Ovary (tissue), 7 donors: ENCODE measurements at regions not wholly inside any gene's neighbourhood (a gene's known extent, or its start where the extent isn't known, plus 50 kb on each side); places are given as distances from the start of the nearest gene placed in this dataset.

Experiments used
- DNase-seq, 5 donors: peaks; one replicate each; pipeline ENCODE4 v3.0.0-alpha.2; 2019 to 2020
- H3K27ac ChIP-seq, 2 donors: fragments of 200-600 bp; one replicate each; pipeline versions ENCODE4 v1.5.1 to v1.8.0; 2019 to 2022
- H3K27me3 ChIP-seq: fragments of 200-600 bp; one replicate; pipeline ENCODE4 v1.8.0; 2022
- H3K36me3 ChIP-seq: fragments of 200-600 bp; sonication (generic); one replicate; pipeline ENCODE4 v1.5.1; 2019
- H3K4me1 ChIP-seq: one replicate; pipeline ENCODE4 v1.8.1; 2013; ENCODE audit warnings: mild to moderate bottlenecking, moderate library complexity; ENCODE audit not compliant: insufficient read depth
- H3K4me3 ChIP-seq: fragments of 200-600 bp; sonication (generic); one replicate; pipeline ENCODE4 v1.5.1; 2017
- H3K9me3 ChIP-seq, 2 donors: fragments of 200-600 bp in 1 of 2; sonication (generic) in 1 of 2; one replicate each; pipeline versions ENCODE4 v1.5.1 to v1.8.1; 2013 to 2019; ENCODE audit warnings: mild to moderate bottlenecking in 1 of 2, moderate library complexity in 1 of 2
- EP300 ChIP-seq: sonication (generic); formaldehyde crosslinking; IDR thresholded peaks from one replicate; pipeline ENCODE4 v1.6.1; 2017; ENCODE audit warnings: antibody characterized with exemption
- POLR2A ChIP-seq: fragments of 450-650 bp; IDR thresholded peaks from one replicate; pipeline ENCODE4 v1.6.1; 2017; ENCODE audit warnings: antibody characterized with exemption, mild to moderate bottlenecking, moderate library complexity
- whole genome bisulfite sequencing, 3 donors: extraction: QIAGEN DNeasy Blood & Tissue Kit in 1 of 3; methylation state at CpG; one replicate each; pipeline versions ENCODE4 v1.1.5 to v1.1.7; 2013 to 2017; 5-methylcytosine and 5-hydroxymethylcytosine counted together
- intact Hi-C, 4 donors: fragments of 100-400 bp; cut with DNase I; formaldehyde crosslinking; loops; one replicate each; pipeline versions ENCODE4 v1.11.0 to v1.15.1; 2022 to 2023
- TF ChIP-seq, protein P1 (sequence below), 3 donors: fragments of 450-650 bp in 2 of 3; fragments of 200-600 bp in 1 of 3; IDR thresholded peaks; one replicate each; pipeline versions ENCODE4 v1.5.1 to v1.8.0; 2016 to 2022; ENCODE audit warnings: antibody characterized with exemption in 3 of 3, mild to moderate bottlenecking in 1 of 3
- donor health status: DM: no; HTN: no; CAD: no; lungs with moderate emphysema.
- donor health status: DM: no; HTN: no; CAD: no.
- donor health status: Bipolar disorder and iron deficiency.
- donor health status: DM: no; HTN: no; CAD: no.
- donor health status: DM: yes; HTN: yes; CAD: no.

GRCh38 chr6:8608737-8609136, 173.4 kb upstream of the SLC35B3 start:
- TF ChIP-seq EP300 (no peak), POLR2A (no peak)
- TF ChIP-seq, protein P1, sequence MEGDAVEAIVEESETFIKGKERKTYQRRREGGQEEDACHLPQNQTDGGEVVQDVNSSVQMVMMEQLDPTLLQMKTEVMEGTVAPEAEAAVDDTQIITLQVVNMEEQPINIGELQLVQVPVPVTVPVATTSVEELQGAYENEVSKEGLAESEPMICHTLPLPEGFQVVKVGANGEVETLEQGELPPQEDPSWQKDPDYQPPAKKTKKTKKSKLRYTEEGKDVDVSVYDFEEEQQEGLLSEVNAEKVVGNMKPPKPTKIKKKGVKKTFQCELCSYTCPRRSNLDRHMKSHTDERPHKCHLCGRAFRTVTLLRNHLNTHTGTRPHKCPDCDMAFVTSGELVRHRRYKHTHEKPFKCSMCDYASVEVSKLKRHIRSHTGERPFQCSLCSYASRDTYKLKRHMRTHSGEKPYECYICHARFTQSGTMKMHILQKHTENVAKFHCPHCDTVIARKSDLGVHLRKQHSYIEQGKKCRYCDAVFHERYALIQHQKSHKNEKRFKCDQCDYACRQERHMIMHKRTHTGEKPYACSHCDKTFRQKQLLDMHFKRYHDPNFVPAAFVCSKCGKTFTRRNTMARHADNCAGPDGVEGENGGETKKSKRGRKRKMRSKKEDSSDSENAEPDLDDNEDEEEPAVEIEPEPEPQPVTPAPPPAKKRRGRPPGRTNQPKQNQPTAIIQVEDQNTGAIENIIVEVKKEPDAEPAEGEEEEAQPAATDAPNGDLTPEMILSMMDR (IDR thresholded peaks at IDR 0.05), result no peak
- 71 to 79% (median 71%) methylated on average over 5 of the region's 5 CpGs for WGBS, 3 donors
- no peaks in the 10 kb centered on the region for H3K9me3 ChIP-seq

GRCh38 chr6:8589941-8590729, 154.8 kb upstream of the SLC35B3 start:
- no peak for DNase-seq
- no peaks in the 10 kb centered on the region for H3K27me3 ChIP-seq
- no peaks in the 10 kb centered on the region for H3K36me3 ChIP-seq
- no peaks in the 10 kb centered on the region for H3K4me1 ChIP-seq
- no peaks in the 10 kb centered on the region for H3K9me3 ChIP-seq
- H3K27ac ChIP-seq, result no peak overlapping the region
- H3K4me3 ChIP-seq, result no peak overlapping the region
- TF ChIP-seq, protein P1 (IDR thresholded peaks at IDR 0.05), result no peak
- TF ChIP-seq EP300, result no peak
- TF ChIP-seq POLR2A, result no peak
- intact Hi-C loops, result no loop called here
- WGBS, 3 donors, result 31 to 32% (median 31%) methylated on average over 7 of the region's 7 CpGs

More at GRCh38 chr6:8608737-8609136, 173.4 kb upstream of the SLC35B3 start:
- intact Hi-C loops, result no loop called here
- Histone ChIP-seq H3K36me3 (no peaks in the 10 kb centered on the region), H3K27ac (no peak overlapping the region), H3K4me1 (no peaks in the 10 kb centered on the region), H3K4me3 (no peak overlapping the region), H3K27me3 (no peaks in the 10 kb centered on the region)
- no peak for DNase-seq

DNA sequence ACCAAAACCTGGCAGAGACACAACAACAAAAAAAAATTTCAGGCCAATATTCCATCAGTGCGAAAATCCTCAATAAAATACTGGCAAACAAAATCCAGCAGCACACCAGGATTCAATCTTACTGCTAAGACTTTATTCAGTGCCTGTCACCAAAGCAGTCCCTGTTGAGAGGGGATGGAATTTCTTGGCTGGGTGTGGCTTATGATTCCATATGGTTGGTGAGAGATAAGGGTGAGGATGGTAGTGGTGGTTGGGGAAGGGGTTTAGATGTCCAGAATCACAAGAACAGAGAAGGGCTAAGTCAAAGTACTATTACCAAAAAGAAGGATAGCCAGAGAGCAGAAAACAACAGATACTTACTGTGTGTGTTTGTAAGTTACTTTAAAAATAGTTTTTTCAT, 152.8 kb upstream of the SLC35B3 start:
- intact Hi-C loops, result no loop called here
- TF ChIP-seq EP300, result no peak
- TF ChIP-seq, protein P1 (IDR thresholded peaks at IDR 0.05), result no peak
- Histone ChIP-seq H3K36me3 (no peaks in the 10 kb centered on the region), H3K27me3 (no peaks in the 10 kb centered on the region), H3K9me3 (no peaks in the 10 kb centered on the region), H3K27ac (no peak overlapping the region), H3K4me1 (no peaks in the 10 kb centered on the region), H3K4me3 (no peak overlapping the region)
- 92 to 100% (median 95%) methylated on average over 1 of the region's 1 CpG for WGBS, 3 donors
- no peak for DNase-seq

DNA sequence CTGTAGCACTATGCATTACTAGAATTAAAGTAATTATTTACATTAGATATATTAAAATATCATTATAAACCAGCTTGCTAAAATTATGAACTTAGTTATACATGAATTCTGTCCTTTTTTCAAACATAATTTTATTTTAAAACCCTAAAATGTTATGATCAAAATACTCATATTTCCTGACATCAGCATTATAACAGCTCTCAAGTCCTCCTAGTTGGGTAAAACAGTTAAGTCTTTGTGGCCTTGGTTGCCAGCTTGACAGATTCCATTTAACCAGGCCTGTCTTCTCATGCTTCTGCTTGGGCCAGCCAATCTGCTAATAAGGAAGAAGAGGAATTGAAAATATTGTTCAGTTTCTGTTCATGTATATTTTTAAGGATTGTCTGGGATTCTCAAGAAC, 147.9 kb upstream of the SLC35B3 start:
- no peak overlapping the region for H3K4me3 ChIP-seq
- intact Hi-C loops, result no loop called here
- H3K9me3 ChIP-seq, result no peaks in the 10 kb centered on the region
- no peaks in the 10 kb centered on the region for H3K4me1 ChIP-seq
- DNase-seq, result no peak
- TF ChIP-seq EP300, result no peak
- TF ChIP-seq, protein P1 (IDR thresholded peaks at IDR 0.05), result no peak
- no peak for TF ChIP-seq POLR2A
- no peak overlapping the region for H3K27ac ChIP-seq
- H3K27me3 ChIP-seq, result no peaks in the 10 kb centered on the region
- H3K36me3 ChIP-seq, result no peaks in the 10 kb centered on the region
